ENCODE measurements at regions not wholly inside any gene's neighbourhood (a gene's known extent, or its start where the extent isn't known, plus 50 kb on each side); places are given as distances from the start of the nearest gene placed in this dataset.
"Not testable (repeated sequence)": the region's sequence is repeated elsewhere in the genome, so short reads cannot be mapped to it uniquely, and the experiment has no call there.

DNA sequence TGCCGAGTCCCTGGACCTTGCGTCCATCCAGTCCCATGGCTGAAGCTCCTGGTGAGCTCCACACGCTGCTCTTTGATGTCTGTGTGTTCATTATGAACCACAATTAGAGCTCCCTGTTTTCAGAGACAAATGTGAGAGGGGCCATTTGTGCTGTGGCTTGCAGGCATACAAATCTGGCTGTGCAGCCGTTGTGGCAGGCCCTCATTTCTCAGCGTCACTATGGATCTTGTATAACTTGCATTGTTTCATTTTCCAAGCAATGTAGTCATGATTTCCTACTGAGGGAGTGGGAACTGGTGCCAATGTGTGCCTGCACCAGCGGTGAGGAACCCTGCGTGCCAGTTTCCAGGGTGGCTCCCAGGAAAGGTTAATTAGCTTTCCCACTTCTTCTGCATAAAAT, 542.6 kb downstream of the TMEM114 start:
- no peak for DNase-seq

DNA sequence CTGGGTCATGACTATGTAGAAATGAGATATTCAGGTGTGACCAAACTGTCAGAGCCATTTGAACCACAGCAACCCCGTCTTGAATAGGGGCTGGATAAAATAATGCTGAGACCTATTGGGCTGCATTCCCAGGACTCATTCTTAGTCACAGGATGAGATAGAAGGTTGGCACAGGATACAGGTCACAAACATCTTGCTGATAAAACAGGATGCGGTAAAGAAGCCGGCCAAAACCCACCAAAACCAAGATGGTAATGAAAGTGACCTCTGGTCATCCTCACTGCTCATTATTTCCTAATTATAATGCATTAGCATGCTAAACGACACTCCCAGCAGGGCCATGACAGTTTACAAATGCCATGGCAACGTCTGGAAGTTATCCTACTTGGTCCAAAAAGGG, 545.5 kb downstream of the TMEM114 start:
- DNase-seq = no peak

DNA sequence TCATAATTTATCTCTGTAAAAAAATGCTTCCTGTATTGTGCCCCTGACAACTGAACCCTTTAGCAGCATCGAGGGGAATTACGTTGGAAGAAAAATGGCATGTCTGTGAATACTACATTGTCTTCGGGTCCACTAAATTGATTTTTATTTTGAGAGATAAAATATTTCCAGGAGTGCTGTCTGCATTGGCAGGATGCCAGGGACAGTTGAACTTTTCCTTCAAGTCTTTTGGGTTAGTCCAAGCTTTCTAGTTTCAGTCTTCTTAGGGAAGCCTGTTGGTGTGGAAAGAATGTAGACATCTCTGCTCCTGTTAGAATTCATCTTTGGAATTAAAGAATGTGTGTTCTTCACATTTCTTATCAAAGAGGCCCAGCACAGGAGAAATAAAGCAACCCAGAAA, 557.9 kb downstream of the TMEM114 start:
- no peak for DNase-seq

DNA sequence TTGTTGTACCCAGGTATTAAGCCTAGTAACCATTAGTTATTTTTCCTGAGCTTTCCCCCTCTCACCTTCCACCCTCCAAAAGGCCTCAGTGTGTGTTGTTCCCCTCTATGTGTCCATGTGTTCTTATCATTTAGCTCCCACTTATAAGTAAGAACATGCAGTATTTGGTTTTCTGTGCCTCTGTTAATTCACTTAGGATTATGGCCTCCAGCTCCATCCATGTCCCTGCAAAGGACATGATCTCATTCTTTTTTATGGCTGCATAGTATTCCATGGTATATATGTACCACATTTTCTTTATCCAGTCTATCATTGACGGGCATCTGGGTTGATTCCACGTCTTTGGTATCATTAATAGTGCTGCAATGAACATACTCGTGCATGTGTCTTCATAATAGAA, 560.3 kb downstream of the TMEM114 start:
- DNase-seq = not testable (repeated sequence)

DNA sequence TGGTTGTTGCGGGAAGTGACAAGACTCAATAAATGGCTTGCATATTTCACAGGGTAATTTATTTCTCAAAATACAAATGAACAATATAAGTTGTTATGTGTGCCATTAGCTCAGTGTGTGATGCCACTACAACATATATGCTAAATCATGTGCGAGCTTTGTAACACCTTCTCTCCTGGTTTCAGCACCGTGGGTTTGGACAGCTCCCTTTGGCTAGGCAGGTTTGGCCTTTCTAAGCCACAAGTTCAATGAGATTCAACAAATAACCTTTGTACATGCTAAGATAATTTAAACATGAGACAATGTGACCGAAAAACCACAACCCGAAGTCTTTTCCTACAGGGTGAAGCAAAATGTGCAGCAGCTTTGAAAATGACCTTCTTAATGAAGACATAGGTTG, 563.9 kb downstream of the TMEM114 start:
- no peak for DNase-seq

DNA sequence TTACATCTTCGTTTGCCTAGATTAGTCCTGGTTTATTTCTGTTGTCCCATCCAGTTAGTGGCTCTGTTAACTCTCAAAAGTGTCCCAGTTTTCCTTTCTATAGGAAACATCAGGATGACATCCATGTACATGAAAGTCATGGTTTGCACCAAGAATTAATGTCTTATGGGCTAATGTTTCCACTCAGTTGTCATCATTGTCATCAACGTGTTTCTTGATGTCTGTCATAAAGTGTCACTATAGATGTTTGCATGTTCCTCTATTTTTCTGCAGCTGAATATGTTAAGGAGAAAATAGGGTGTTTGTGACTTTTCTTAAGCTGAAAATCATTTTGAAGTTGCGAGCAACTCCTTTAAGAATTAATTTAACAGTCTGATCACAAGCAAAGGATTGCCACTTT, 567.0 kb downstream of the TMEM114 start:
- DNase-seq = no peak

DNA sequence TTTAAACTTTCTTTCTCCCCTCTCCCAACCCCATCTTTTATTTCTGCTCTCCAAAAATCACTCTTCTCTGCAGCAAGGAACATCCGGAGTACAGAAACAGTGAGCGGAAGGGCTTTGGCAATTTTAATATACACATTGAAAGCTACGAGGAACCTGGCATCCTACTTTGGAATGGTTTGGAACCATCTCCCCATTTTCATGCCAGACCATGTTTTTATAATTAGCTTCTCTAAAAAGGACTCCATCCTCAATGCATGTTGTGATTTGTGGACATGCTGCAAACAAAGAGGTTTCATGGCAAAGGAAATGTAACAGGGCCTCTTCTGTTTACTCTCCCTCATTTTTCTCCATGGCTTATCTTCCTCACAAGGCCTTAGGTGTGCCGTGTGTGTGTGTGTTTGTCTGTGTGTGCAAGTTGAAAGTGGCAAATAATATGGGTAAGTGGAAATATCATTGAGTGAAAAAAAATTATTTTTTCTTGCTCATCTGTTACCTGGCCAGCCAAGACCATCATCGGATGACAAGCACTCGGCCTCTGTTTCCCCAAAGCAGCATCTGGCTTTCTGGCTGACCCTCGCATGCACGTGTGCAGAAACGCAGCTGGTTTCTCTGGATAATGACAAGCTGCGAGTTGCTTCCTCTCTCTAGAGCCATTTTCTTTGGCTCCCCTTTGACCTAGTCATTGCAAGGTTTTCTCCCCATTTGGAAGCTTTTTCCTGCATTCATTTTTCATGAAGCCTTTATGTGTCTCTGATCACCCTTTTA, 585.0 kb downstream of the TMEM114 start:
- DNase-seq = no peak

DNA sequence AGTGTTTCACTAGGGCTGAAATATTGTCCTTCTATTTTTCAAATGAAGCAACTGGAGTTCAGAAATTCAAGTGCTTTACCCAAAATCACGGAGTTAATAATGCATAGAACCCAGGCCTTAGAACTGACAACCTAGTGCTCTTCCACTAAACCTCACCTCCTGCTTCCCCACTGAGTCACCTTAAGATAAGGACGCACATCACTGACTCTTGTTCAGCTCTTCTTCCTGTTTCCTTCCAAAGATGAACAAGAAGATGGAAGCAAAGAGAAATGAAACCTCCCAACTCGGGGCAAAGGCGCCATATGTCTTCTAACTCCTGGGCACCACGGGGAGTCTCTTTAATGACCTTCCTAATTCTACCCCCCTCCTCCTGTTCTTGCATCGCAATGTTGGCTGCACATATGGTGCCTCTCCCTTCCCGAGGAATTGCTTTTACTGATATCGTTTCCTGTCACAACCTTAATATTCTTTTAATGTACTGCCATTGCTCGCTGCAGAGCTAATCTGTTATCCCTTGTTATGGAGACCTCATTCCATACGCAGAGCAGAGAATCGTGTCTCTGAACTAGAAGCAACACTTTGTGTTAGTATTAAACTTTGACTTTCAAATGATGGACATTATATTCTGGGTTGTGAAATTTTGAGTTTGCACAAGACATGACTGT, 591.4 kb downstream of the TMEM114 start:
- no peak for DNase-seq

DNA sequence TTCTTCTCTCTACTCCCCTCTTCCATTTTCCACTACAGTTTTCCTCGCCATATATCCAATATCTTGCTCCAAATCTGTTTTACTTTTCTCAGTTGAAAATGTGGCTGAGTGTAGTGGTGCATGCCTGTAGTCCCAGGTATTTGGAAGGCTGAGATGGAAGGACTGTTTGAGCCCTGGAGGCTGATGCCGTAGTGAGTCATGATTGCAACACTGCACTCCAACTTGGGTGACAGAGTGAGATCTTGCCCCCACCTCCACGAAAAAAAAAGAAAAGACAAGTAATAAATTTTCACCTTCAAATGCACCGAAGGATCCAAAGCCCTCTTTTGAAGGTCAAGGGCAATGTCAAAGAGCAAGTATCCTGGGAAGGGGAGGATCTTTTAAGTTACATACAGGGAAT, 592.3 kb downstream of the TMEM114 start:
- DNase-seq = no peak

DNA sequence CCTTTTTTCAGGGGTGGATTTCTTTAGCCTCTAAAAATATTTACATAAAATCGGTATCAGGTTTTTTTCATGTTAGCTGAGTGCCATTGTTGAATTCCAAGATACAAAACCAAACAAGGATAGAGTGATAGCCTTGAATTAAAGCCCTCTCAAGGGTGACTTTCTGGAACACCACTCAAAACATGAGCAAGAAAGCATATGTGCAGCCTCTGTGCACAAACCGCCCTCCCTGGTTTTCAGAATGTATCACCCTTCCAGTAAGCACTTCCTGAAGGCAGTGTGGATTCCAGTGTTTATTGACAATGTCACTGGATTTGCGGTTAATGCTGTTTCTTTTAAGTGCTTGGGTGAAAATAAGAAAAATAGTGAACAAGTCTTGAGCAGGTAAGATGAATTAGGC, 597.7 kb downstream of the TMEM114 start:
- no peak for DNase-seq

DNA sequence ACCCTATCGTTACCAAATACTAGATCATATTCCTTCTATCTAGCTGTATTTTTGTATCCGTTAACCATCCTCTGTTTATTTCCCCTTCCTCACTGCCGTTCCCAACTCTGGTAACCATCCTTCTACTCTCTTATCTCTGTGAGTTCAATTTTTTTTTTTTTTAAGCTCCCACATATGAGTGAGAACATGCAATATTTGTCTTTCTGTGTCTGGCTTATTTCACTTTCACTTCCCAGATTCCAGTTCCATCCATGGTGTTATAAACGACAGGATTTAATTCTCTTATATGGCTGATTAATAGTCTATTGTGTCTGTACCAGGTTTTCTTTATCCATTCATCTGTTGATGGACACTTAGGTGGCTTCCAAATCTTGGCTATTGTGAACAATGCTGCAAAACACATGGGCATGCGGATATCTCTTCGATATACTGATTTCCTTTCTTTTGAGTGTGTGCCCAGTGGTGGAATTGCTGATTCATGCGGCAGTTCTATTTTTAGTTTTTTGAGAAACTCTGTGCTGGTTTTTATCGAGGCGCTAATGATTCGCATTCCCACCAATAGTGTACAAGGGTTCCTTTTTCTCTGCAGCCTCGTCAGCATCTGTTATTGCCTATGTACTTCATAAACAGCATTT, 599.6 kb downstream of the TMEM114 start:
- no peak for DNase-seq

DNA sequence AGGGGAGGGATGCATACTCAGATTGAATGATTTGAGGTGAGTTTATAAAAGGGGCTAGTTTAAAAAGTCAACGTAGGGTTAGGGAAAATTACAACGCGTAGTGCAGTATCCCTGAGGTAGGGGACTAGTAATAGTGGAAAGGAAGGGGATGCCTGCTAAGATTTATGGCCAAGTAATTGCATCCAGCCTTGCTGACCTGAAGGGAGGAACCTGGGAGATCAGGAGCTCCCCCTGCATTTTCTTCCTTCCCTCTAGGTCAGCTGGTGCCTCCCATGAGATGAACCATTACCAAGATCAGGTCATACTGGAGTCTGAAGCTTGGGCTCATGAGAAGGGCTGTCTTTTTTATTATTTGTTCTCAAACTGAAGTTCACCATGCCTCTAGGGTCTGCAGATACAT, 606.6 kb downstream of the TMEM114 start:
- no peak for DNase-seq

DNA sequence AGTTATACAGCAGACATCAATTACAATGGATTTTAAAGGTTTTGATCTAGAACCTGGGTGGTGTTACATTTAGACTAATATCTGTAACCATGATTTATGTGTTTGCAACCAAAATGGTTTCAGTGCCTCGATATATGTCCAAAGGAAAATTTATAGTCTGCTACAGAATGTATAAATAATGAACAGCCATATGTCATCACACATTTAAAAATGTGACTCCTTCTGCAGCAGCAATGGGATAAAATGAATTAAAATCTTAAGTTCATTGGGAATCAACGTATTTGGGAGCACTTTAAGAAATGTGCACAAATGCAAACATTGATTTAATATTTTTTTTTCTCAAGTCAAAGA, 610.2 kb downstream of the TMEM114 start:
- no peak for DNase-seq

DNA sequence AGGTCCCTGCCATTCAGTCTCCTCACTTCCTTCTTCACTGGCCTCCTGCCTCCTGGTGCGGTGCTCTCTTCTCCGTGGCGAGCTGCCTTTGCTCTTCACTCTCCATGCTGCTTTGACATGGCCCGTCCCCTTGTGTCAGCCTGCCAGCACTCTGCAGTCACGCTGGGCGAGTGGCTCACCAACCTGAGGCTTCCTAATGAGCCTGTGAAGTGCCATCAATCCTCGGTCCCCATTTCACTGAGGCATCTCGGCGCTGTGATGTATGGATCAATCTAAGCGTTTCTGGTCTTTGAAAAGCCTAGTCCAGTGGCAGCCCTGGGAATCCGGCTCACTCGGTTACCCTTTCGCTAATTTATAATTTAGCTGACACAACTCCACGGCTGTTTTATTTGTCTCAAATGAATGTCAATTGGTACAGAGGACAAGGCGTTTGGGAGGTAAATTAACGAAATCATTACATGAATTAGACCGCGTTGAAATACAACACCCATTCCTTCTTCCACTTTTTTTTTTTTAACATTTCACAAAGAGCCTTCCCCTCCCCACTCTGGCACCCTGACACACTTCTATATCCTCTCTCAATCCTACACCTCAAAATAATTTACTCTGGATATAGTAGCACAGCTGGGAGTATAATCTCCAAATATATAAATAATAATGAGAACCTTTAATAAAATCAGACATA, 610.7 kb downstream of the TMEM114 start:
- no peak for DNase-seq

DNA sequence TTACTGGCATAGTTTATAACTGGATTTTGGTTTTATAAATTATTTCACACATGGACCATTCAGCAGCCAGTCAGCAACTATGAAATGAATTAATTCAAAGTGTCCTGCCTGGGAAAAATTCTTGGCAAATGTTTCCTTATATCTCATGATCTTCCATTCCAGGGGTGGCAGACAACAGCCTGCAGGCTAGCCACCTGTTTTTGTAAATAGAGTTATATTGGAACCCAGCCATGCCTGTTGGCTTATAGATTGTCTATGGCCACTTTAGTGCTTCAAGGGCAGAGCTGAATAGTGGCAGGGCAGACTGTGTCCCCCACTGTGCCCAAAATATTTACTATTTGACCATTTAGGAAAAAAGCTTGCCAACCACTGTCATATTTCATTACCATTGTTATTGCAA, 613.7 kb downstream of the TMEM114 start:
- DNase-seq = no peak

DNA sequence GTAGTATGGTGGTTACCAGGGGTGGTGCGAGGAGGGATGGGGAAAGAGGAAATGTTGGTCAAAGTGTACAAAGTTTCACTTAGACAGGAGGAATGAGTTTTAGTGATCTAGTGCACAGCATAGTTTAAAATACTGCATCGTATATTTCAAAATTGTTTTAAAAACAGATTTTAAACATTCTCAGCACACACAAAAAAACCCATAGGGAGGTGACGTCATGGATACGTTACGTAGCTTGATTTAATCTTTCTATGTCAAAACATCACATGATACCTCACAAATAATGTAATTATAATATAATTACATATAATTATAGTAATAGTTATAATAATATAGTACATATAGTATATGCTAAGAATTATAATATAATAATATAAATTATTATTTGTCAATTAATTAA, 614.2 kb downstream of the TMEM114 start:
- DNase-seq = no peak

DNA sequence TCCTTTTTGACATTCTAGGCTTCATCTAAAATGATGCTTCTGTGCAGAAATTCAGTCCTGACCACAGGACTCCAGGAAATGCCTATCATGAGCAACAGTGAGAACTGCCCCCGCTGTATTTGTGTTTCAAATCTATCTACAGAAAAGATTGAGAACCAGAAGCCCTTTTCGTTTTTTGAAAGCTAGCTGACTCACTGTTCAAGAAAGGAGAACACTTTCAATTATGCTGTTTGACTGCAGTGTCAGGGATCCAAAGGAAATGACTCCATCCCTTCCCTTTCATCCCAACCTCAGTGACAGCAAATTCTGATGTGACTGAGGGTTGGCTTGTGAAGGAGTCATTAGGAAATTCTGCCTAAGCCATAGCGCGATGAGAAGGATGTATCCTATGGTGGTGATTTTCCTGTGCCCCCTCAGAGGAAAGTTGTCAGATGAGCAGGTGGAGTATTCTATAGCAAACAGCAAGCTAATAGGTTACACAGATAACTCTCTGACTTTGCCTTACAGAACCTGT, 622.3 kb downstream of the TMEM114 start:
- no peak for DNase-seq

DNA sequence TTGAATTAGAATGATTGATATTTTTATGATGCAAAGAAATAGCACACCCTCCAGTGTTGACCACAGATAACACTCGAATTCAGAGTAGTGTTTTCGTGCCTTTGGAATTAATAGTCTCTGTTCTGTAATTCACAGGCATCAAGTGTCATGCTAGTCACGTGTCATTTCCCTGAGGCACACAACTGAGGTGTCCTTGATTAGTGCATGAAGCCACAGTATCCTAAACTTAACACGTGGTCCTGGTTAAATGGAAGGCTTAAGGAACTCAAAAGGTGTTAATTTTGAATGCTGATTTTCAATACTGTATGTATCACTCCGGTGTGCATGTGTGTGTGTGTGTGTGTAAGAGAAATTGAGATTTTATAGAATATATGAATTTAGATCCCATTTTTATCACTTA, 625.6 kb downstream of the TMEM114 start:
- no peak for DNase-seq

DNA sequence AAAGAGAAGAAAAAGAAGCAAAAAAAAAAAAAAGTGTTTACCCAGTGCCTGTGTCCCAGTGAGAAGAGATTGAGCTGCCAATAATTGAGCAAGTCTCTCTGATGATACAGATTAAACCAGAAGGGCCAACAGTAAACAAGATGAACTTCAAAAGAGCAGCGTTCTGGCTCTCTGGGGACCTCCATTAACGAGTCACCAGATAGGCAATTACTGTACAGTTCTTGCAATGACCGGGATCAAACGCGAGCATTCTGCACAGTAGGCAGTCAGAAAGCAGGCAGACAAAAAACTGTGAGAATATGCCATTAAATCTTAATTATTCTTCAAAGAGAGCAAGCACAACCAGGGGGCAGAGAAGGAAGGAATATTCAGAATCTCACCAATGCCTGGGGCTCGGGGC, 626.1 kb downstream of the TMEM114 start:
- no peak for DNase-seq

DNA sequence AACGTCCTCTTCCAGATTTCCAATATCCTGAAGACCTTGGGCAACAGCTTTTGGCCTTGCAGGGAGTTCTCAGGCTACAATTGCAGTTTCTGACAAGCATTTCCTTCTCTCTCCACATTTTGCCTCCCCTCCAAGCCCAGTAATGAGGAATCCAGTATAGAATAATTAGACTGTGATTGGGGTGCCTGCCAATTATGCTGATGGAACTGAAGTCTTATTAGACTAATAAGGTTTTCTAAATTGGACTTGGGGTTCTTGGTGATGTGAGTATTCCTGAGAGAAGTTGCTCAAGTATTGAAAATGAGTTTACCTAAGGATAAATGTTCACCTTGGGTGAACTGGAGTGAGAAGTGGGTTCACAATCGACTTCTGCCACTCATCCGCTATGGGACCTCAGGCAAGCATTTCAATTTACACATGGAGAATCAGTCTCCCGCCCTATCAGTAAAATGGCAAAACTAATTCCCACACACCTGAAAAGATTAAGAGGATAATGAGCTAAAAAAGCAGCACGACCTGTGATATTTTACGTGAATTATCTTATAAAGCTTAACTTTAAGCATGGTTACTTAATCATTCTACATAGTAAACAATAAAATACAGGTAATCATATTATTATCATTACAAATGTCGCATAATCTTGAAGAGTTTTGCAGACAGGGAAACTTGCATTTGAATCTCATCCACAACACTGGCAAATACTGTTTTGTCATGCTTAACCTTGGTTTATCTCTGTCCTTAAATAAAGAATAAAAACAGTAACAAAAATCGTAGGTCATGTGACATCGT, 628.0 kb downstream of the TMEM114 start:
- no peak for DNase-seq

DNA sequence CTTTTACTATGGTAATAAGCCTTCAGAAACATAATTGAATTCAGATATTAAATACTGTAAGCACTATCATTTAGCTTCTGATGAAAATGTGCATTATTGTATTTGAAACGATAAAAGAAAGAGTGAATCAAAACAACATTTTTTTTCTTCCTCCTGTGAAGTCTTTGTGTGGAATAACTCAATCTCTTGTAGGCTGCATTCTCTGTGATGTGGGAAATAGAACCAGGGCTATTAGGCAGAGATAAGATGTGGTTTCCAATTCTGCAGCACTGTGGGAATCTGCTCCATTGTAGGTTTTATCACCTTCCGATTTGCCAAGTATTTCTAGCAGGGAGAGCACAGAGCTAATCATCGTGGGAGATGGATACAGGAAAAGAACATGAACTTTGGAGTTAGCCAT, 624.5 kb downstream of the RBFOX1 start:
- DNase-seq = no peak

DNA sequence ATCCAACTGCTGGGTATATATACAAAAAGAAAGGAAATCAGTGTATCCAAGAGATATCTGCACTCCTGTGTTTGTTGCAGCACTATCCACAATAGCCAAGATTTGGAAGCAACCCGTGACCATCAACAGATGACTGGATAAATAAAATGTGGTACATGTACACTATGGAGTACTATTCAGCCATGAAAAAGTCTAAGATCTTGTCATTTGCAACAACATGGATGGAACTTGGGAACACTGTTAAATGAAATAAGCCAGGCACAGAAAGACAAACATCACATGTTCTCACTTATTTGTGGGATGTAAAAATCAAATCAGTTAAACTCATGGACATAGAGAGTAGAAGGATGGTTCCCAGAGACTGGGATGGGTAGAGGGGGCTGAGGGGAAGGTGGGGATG, 620.7 kb downstream of the RBFOX1 start:
- DNase-seq = no peak

DNA sequence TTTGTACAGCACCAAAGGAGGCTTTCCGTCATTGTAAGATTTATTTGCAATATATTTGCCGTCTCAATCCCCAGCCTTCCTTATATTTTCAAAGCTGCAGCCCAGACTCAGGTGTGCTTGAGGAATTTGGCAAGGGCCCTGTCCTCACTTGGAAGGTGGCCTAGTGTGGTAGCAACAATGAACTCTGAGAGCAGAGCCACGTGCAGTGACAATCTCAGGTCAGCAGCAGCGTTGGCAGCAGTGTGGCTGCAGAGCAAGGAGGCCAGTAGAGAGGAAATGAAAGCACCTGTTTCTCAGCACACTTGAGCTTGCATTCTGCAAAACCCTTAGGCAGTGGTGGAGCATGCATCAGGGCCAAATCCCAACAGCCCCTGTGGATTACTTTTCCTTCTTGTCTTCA, 613.5 kb downstream of the RBFOX1 start:
- DNase-seq = no peak

Data from stimulated activated CD8-positive, alpha-beta memory T cell treated with anti-CD3 and anti-CD28 coated beads, Interleukin-4, amount 100 ng/mL, for 48 hours (primary cell).